ENCODE measurements at regions not wholly inside any gene's neighbourhood (a gene's known extent, or its start where the extent isn't known, plus 50 kb on each side); places are given as distances from the start of the nearest gene placed in this dataset.

DNA sequence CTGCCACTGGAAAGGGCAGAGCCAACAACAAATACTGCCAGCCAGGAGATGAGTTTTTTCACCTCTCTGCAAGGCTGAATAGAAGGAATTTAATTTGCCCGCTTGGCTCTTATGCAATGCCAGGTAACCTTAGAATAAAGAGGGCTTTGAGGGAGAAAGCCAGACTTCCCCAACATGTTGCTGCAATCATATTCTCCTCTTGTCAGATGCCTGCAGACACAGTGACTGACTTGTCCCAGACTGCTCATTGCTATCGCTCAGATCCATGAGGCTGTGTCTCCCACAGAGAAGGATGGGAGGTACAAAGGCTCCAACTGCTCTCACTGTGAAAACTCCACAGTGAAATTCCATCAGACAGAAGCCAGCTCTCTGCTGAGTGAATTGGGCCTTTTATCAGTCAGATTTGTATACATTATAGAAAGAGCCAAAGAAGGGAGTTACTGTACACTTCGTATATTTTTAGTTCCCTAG is 517.0 kb upstream of the ID4 start:
- intact Hi-C loops (cut with micrococcal nuclease) = no loop called here
- Histone ChIP-seq H3K79me2 (ENCODE audit: low read length) (no peaks in the 10 kb centered on the region), H3K27me3 (ENCODE audit: low read length) (no peaks in the 10 kb centered on the region), H3F3A (ENCODE audit: low read length, unreplicated experiment) (no peaks in the 10 kb centered on the region), H3K4me3 (ENCODE audit: low read length) (no peak overlapping the region), H4K20me1 (ENCODE audit: low read length) (no peaks in the 10 kb centered on the region), H3K4me1 (ENCODE audit: insufficient read depth, low read length) (no peaks in the 10 kb centered on the region), H3K4me2 (ENCODE audit: low read length) (no peak overlapping the region), H3K36me3 (ENCODE audit: low read depth, low read length) (no peaks in the 10 kb centered on the region), H3K9me3 (ENCODE audit: low read length) (no peaks in the 10 kb centered on the region), H3K9me2 (replicated peaks; ENCODE audit: low read length) (no peaks in the 10 kb centered on the region), H3K9ac (ENCODE audit: low read length) (no peak overlapping the region), H2AFZ (ENCODE audit: low read length) (no peak overlapping the region), H3K27ac (ENCODE audit: low read length) (no peak overlapping the region)
- BruUV-seq (replicated peaks) = no TSS peak
- DNase-seq = no peak
- ATAC-seq = no peak
- ChIA-PET CTCF (no interaction called here), POLR2A (ENCODE audit: unreplicated experiment) (no interaction called here)
- no peak for TF ChIP-seq EZH2 (IDR thresholded peaks at IDR 0.05; ENCODE audit: low read length, unreplicated experiment)
- TF ChIP-seq, protein P1, sequence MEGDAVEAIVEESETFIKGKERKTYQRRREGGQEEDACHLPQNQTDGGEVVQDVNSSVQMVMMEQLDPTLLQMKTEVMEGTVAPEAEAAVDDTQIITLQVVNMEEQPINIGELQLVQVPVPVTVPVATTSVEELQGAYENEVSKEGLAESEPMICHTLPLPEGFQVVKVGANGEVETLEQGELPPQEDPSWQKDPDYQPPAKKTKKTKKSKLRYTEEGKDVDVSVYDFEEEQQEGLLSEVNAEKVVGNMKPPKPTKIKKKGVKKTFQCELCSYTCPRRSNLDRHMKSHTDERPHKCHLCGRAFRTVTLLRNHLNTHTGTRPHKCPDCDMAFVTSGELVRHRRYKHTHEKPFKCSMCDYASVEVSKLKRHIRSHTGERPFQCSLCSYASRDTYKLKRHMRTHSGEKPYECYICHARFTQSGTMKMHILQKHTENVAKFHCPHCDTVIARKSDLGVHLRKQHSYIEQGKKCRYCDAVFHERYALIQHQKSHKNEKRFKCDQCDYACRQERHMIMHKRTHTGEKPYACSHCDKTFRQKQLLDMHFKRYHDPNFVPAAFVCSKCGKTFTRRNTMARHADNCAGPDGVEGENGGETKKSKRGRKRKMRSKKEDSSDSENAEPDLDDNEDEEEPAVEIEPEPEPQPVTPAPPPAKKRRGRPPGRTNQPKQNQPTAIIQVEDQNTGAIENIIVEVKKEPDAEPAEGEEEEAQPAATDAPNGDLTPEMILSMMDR (conservative IDR thresholded peaks at IDR 0.05; ENCODE audit: low read depth, low read length) = no peak
- no peak for TF ChIP-seq EZH2phosphoT487 (IDR thresholded peaks at IDR 0.05; ENCODE audit: borderline replicate concordance, low read length)

DNA sequence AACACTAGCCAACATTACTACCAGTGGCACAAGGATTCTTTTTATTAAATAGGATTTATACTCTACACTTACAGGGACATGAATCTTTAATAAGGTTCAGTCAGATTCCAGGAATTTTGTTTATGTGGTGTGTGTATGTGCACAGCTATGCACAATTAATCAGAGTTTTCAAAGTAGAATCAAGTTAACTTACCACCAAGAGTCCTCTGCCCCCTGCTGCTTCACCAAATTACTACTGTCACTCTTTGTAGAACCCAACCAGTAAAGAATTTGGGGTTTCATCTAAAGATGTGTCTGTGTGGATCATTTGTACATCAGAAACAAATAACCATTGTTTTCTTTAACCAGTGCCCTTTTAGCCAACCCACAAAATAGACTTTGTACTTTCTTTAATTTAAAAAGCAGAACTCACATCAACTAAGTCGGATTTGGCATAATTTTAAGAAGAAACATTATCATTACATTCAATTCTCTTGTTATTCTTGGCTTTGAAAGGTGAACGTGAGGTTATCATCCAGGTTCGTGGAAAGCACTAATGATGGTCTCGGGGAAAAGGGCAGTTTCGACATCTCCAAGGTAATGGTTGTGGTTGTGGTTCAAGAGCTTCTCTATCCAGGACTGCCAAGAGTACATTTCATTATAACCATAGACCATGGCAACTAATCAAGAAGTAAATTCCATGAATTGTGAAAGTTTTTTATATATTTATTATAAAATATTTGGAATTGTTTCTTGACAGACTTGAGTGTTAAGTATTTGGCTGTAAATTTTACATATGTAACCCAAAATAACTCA is 514.3 kb upstream of the ID4 start:
- Histone ChIP-seq H4K20me1 (ENCODE audit: low read length) (no peaks in the 10 kb centered on the region), H3K4me1 (ENCODE audit: insufficient read depth, low read length) (no peaks in the 10 kb centered on the region), H2AFZ (ENCODE audit: low read length) (no peak overlapping the region), H3K4me3 (ENCODE audit: low read length) (no peak overlapping the region), H3K36me3 (ENCODE audit: low read depth, low read length) (no peaks in the 10 kb centered on the region), H3K27me3 (ENCODE audit: low read length) (no peaks in the 10 kb centered on the region), H3K4me2 (ENCODE audit: low read length) (no peak overlapping the region), H3K79me2 (ENCODE audit: low read length) (no peaks in the 10 kb centered on the region), H3K27ac (ENCODE audit: low read length) (no peak overlapping the region), H3K9me3 (ENCODE audit: low read length) (no peaks in the 10 kb centered on the region), H3K9ac (ENCODE audit: low read length) (no peak overlapping the region), H3F3A (ENCODE audit: low read length, unreplicated experiment) (no peaks in the 10 kb centered on the region), H3K9me2 (replicated peaks; ENCODE audit: low read length) (no peaks in the 10 kb centered on the region)
- ATAC-seq (no peak), DNase-seq (peak; percentile 48)
- CTCF ChIA-PET = interaction anchor here (0.6 to 1.0 kb wide), 2 partner anchors 113 to 529 kb away, joined by 3 read pairs; no protein-coding TSS in a partner anchor
- intact Hi-C loops (cut with micrococcal nuclease) = loop anchor here (1.0 kb wide), 2 partner anchors 119 to 299 kb away; no protein-coding TSS in a partner anchor
- POLR2A ChIA-PET (ENCODE audit: unreplicated experiment) = interaction anchor here (0.5 kb wide), 1 partner anchor 105 kb away, joined by 3 read pairs; no protein-coding TSS in a partner anchor
- TF ChIP-seq EZH2phosphoT487 (IDR thresholded peaks at IDR 0.05; ENCODE audit: borderline replicate concordance, low read length) (no peak), EZH2 (IDR thresholded peaks at IDR 0.05; ENCODE audit: low read length, unreplicated experiment) (no peak)
- TF ChIP-seq, protein P1 (conservative IDR thresholded peaks at IDR 0.05; ENCODE audit: low read depth, low read length) = peak; percentile 57
- BruUV-seq (replicated peaks) = no TSS peak

DNA sequence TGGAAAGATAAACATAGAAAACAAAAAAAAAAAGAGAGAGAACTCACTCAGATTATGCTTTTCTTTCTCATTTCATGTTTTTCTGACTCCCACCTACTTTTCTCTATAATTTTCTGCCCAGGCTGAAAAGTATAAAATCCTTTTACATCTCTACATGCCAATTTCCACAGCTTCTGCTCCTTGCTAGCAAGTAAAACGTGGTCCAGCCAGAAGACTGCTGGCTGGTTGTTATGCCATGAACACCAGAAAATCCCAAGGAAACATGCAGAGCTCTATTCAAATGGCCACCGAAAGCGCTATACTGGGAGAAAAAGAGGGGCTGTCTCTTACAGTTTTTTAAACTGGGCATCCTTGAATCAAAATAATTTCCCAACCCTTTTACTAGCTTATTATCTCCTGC is 512.8 kb upstream of the ID4 start:
- Histone ChIP-seq H3K9me2 (replicated peaks; ENCODE audit: low read length) (no peaks in the 10 kb centered on the region), H3K4me2 (ENCODE audit: low read length) (no peak overlapping the region), H3K79me2 (ENCODE audit: low read length) (no peaks in the 10 kb centered on the region), H3K4me1 (ENCODE audit: insufficient read depth, low read length) (peaks cover 9% of the 10 kb centered on the region), H3K27ac (ENCODE audit: low read length) (no peak overlapping the region), H3F3A (ENCODE audit: low read length, unreplicated experiment) (no peaks in the 10 kb centered on the region), H3K27me3 (ENCODE audit: low read length) (no peaks in the 10 kb centered on the region), H3K4me3 (ENCODE audit: low read length) (no peak overlapping the region), H3K9ac (ENCODE audit: low read length) (no peak overlapping the region), H3K9me3 (ENCODE audit: low read length) (no peaks in the 10 kb centered on the region), H2AFZ (ENCODE audit: low read length) (no peak overlapping the region), H3K36me3 (ENCODE audit: low read depth, low read length) (no peaks in the 10 kb centered on the region), H4K20me1 (ENCODE audit: low read length) (no peaks in the 10 kb centered on the region)
- intact Hi-C loops (cut with micrococcal nuclease) = no loop called here
- no TSS peak for BruUV-seq (replicated peaks)
- DNase-seq = no peak
- CTCF ChIA-PET = interaction anchor here (0.7 kb wide), 1 partner anchor 139 kb away, joined by 4 read pairs; no protein-coding TSS in a partner anchor
- TF ChIP-seq EZH2 (IDR thresholded peaks at IDR 0.05; ENCODE audit: low read length, unreplicated experiment) (no peak), EZH2phosphoT487 (IDR thresholded peaks at IDR 0.05; ENCODE audit: borderline replicate concordance, low read length) (no peak)
- TF ChIP-seq, protein P1 (conservative IDR thresholded peaks at IDR 0.05; ENCODE audit: low read depth, low read length) = no peak
- POLR2A ChIA-PET (ENCODE audit: unreplicated experiment) = no interaction called here
- ATAC-seq = no peak

Data from PC-3 (cell line).